Jurkat, Clone E6-1 (cell line): ENCODE measurements at regions not wholly inside any gene's neighbourhood (a gene's known extent, or its start where the extent isn't known, plus 50 kb on each side); places are given as distances from the start of the nearest gene placed in this dataset.
"Not testable (repeated sequence)": the region's sequence is repeated elsewhere in the genome, so short reads cannot be mapped to it uniquely, and the experiment has no call there.

Source experiments
- DNase-seq: peaks from one replicate; pipeline ENCODE4 v3.0.0-alpha.2; 2011; ENCODE audit warnings: low read depth, low spot score
- H3K4me3 ChIP-seq: 2 replicates; pipeline ENCODE4 v1.5.1; 2011; ENCODE audit warnings: mild to moderate bottlenecking, low read length, control low read depth, moderate library complexity

DNA sequence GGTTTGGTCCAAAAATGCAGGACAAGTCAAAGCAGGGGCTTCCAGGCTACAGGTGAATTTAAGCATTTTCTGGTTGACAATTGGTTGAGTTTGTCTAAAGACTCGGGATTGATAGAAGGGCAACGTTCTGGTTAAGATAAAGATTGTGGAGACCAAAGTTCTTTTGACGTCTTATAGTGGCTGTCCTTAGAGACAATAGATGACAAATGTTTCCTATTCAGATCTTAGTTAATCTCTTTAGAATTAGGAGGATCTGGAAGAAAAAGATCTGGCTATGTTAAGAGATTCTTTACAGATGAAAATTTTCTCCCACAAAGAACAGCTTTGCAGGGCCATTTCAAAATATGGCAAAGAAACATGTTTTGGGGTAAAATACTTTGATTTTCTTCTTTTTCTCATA, 157.9 kb downstream of the TTLL2 start:
- not testable (repeated sequence) for DNase-seq

DNA sequence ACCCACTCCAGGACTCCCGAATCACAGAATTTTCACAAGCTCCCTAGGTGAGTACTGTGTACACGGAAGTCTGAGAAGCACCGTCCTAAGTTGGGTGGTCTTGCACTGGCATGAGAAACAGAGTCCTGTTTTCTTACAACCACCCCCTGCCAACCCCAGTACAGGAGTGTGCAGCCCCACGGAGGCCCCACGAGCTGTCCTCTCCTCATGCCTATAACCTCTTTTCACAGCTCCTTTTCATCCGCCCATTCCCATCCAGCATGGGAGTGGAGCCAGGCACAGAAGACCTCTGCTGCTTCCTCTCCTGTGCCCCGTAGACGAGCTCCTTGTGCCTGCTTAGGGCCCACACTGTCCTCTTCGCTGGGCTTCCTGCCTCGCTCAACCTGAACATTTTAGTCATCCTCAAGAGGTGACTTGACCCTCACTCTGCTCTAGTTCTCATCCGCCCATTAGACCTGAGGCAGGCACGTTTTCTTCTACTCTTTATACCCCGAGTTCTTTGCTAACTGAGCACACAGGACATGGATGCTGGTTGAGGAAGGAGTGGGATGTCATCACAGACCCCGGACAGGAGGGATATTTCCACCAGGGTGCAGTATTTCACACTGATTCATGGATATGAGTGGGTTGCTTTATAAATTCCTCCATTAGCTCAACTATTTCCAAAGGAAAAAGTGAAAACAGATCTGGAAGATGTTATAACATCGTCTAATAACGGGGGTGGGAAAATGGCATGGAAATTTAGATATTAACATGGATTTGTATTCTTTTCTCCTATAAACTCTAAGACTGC, 160.5 kb downstream of the TTLL2 start:
- no peak for DNase-seq
- no peak overlapping the region for H3K4me3 ChIP-seq

More for the DNA sequence above, 157.9 kb downstream of the TTLL2 start:
- H3K4me3 ChIP-seq: not testable (repeated sequence)

DNA sequence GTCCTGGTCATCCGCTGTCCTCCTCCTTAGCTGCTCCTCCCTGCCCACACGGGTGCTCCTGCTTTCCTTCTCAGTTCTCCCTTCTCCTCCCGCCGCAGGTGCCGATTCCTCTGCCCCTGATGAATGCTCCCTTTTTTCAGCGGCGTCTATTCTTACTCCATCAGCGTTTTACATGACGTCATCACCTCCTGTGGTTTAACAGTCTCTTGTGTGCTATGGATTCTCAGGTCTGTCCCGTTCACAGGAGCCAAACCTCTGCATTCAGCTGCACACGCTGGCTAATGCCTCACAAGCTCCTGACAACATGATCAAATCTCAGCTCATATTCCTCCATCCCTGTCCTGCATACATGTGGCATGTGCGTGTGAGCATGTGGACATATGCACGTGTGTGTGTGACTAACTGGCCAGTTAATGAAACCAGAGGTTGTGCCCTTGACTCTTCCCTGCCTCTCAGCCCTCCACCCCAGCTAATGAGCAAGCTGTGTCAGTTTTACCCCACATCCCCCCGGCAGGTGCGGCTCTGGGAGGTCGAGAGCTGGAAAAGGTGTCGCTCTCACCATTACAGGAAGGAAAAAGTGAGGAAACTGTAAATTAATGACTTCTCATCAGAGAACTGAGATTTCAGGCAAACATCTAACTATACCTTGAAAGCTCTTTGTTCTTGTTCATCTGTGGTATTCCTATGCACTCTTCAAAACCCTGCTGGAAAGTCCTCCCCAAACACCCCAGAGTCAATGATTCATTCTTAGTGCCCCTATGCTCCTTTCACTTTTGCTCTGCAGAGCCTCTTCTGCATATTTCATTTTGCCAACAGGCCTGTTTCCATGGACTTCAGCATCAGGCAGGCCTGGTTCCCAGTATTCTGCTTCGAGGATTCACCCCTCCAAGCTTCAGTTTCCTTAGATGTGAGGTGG, 163.1 kb downstream of the TTLL2 start:
- no peak overlapping the region for H3K4me3 ChIP-seq
- no peak for DNase-seq

DNA sequence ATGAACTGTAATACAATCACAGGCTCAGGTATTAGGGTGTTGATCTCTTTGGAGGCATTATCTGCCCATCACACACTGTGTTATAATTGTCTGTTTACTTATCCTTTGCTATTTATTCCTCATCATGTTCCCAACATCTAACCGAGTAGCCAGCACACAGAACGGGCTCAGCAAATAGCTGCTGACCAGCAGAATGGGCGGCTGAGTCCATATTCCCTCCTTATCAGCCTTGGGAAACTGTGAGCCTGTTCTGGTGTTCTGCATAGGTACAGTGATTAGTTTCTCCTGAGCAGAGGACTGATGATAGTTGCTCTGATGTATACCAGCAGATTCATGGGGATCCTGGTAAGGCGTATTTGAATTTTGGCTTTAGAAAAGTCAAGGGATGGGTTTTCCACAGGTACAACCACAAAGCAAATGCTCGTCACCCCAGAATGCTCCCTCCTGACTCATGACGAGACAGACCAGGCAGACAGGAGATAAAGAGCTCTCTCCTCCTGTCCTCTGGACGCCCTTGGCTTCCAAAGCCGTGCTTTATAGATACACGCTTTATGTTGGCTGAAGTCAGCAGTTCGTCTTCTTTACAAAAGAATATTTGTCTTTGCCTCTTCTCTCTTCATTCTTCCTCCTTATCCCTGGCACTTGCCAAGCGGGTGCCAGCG, 166.7 kb downstream of the TTLL2 start:
- no peak for DNase-seq
- no peak overlapping the region for H3K4me3 ChIP-seq

DNA sequence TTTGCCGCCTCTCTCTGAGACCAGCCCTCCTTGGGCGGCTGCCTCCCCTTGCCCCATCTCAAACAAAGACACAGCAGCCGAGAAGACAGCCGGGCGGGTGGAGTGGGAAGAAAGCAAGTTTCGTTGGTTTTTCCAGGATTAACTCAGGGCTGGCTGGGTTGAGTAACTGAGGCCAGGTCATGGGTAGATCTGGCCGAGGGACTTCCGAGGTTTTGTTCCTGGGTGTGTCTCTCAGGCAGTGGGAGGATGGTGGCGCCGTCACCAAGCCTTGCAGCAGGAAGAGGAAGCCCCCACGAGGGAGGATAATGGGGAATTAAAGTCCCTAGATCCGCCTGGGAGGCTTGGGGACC, 167.2 kb downstream of the TTLL2 start:
- H3K4me3 ChIP-seq: no peak overlapping the region
- no peak for DNase-seq

DNA sequence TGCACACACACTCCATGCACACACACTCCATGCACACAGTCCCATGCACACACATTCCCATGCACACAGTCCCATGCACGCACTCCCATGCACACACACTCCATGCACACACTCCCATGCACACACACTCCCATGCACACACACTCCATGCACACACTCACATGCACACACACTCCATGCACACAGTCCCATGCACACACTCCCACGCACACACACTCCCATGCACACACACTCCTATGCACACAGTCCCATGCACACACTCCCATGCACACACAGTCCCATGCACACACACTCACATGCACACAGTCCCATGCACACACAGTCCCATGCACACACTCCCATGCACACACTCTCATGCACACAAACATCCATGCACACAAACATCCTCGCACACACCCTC, 168.4 kb downstream of the TTLL2 start:
- no peak for DNase-seq
- no peak overlapping the region for H3K4me3 ChIP-seq

DNA sequence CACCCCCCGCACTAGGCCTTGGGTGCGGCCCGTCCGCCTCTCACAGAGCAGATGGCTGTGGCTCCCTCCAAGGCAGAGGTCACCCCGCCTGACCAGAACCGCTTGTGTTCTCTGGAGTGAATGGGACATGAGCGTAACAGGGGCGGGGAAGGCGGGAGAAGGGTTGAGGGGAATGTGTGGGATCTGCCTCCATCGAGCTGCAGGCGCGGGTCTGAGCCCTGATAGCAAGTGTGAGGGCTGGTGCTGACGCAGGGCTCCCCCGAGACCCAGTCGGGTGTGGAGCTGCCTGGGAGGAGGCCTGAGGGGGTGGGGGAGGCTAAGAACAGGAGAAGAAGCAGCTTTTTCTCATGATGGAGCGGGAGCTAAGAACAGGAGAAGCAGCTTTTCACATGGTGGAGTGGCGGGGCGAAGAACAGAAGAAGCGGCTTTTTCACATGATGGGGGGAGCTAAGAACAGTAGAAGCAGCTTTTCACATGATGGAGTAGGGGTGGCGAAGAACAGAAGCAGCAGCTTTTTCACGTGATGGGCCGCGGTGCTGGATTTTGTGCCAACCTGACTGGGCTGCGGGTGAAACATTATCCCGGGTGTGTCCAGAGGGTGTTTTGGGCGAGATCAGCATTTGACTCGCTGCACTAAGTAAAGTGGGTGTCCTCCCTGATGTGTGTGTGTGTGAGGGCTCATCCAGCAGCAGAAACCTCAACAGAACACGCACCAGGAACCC, 169.3 kb downstream of the TTLL2 start:
- no peak overlapping the region for H3K4me3 ChIP-seq
- no peak for DNase-seq

DNA sequence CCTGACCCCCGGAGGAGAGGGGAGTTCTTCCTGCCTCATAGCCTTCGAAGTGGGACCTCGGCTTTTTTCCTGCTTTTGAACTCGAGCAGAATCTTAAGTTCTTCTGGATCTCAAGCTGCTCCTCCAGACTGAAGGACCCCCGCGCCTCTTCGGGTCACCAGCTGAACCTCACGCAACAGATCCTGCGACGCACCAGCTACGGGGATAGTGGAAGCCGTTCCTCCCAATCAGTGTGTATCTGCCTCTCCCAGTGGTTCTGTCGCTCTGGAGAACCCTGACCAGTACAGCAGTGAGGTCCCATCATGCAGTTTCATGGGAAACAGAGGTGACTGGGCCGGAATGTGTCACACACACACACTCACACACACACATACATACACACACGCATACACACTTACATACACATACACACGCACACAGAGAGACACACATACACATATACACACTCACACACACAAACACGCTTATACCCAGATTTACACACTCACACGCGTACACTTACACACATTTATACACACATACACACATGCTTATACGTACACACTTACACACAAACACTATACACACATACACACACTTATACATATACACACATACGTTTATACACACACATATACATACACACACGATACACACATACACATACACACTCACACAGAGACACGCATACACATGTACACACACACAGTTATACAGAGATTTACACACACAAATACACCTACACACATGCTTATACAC, 170.0 kb downstream of the TTLL2 start:
- no peak for DNase-seq
- H3K4me3 ChIP-seq: no peak overlapping the region

DNA sequence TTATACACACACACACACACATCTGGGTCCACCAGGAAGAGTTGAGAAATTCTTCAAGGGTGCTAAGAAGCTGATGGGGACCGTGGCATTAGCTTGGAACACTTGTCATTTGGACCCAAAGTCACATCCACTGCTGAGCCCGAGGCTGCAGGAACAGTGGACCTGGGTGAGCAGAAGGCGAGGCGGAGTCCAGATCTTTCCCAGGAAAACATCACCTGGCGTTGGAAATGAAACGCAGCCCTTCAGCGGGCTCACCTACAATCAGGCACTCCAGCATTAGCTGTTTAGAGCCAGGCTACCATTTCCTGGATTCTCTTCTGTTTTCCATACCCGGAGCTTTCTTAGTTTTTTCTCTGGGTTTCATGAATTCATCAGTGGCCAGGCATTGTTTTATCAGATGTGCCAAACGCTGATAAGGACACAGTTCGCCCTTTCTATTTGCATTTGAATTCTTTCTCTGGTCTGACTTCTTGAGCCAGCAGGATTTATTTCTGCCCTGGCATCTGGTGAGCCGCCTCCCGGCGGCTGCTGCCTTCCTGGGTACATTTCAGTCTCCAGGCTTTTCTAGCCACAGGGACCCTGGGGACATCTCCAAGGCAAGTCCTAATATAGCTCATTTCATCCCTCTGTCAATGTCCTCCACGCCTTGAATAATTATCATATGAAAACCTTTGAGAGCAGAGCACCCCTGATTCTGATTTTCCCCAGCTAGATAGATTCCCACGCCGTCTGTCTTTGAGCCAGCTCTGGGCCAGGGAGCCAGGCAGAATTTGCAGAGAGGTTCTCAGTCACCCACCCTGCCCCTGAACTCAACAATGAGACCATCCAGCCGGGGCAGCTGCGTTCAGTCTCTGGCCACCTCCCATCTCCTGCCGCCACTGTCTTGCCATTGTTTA, 170.9 kb downstream of the TTLL2 start:
- no peak for DNase-seq
- H3K4me3 ChIP-seq: no peak overlapping the region

DNA sequence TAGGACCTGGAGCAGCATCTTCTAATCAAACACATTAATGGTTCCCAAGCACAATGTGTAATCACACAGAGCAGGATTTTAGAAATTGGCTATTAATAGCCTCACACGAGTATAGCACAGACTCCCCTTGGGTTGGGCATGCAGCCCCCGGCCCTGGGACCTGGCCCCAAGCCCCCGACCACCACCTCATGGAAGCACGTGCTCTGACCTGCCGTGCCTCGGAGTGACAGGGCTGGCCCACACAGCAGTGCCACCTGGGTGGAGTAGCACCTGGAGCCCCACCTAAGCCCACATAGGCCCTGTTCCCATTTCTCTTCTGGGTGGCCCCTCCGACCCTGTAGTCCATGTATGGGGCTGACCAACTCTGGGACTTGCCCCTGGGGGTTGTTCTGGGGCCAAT, 171.8 kb downstream of the TTLL2 start:
- no peak for DNase-seq
- H3K4me3 ChIP-seq: no peak overlapping the region

DNA sequence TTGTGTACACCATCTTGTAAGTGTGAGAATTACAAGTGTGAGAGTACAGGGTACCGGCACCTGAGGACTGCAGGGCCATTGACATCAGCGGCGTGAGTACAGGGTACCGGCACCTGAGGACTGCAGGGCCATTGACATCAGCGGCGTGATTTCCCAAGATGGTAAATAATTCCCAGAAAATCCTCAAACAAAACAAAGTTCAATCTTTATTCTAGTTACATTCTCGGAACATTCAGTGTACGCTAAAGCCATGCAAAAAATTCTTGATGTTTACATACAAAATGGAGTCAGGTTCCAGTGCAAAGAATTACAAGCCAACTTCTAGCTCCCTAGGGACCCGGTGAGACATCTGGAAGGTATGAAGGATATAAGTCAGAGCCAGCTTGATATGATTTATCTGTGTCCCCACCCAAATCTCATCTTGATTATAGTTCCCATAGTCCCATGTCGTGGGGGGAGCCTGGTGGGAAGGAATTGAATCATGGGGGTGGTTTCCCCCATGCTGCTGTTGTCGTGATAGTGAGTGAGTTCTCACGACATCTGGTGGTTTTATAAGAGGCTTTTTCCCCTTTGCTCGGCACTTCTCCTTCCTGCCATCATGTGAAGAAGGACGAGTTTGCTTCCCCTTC, 172.7 kb downstream of the TTLL2 start:
- no peak overlapping the region for H3K4me3 ChIP-seq
- DNase-seq: no peak

DNA sequence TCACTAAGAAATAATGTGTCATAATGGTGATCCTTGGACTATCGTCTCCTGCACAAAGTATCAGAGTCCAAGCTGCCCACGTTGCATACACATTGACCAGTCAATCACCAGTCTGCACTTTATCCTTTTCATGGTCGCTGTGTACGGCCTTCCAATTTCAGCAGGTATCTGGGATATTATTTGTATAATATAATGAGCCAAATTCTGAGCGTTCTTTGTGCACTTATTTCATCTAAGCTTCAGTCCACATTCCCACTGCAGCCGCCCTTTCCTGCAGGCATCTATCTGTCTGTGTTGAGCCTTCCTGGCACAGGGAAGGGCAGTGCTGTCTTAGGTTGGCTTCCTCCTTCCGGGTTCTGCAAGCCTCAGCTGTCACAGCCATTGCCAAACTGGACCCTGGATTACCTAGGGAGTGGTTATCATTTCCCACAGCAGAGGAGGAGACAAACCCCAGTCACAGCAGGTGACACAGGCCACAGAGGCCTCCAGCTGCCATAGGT, 174.3 kb downstream of the TTLL2 start:
- no peak for DNase-seq

DNA sequence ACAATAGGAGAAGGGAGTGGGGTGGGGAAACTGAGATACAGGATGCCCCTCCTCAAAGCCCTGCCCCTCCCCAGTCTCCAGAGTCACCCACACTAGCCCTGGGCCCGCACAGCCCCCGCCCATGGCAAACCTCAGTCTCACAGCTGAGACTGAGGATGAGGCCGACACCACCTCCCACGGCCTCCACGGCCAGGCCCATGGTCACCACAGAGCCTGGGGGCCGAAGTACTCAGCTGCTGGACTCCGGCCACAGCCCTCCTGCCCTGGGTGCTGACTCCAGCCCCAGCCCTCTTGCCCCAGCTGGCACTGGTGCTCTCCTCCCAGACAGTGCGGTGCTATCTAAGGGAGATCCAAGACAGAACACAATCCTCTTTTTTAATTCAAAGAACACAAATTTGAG, 176.1 kb downstream of the TTLL2 start:
- no peak overlapping the region for H3K4me3 ChIP-seq
- no peak for DNase-seq

More for the DNA sequence above, 174.3 kb downstream of the TTLL2 start:
- no peak overlapping the region for H3K4me3 ChIP-seq

DNA sequence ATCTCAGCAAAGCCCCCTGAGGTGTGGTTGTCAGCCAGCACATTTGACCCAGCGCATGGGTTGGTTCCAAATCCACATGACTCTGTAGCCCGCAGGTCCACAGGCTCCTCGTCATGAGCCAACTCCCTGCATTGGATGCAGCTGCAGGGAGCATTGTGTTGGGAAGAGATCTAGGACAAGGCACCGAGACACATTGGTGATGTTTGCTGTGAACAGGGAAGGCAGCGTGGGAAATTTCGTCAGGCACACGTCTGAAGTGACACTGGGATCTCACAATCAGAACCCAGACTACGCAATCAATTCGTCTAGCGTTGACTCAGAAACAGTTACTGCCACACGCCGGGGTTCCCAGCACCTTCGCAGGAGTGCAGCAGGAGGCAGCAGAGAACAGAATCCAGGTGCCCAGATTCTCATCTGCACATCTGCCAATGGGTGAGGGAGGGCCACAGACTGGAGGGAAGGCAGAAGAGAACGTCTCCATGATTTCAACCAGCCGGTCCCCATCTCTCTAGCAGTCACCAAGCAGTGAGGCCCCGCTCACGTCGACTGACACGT, 177.0 kb downstream of the TTLL2 start:
- no peak for DNase-seq

DNA sequence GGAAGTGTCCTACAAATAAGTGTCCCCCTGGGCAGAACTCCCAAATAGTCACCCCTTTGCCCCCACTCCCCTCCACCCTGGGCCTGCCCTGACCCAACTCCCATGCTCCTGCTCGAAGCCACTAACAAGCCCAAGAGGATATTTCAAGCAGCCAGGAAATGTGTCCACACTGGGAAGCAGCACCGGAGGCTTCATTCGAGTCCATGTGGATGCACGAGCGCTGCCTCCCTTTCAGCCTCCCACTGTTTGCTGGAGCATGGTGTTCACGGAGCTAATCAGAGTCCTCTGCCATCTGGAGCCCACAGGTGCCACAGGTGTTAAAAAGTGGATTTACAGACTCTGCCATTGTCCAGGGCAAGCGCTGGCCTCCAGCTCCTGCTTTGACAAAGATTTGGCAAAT, 177.6 kb downstream of the TTLL2 start:
- no peak for DNase-seq
- H3K4me3 ChIP-seq: no peak overlapping the region

More for the DNA sequence above, 177.0 kb downstream of the TTLL2 start:
- H3K4me3 ChIP-seq: no peak overlapping the region

DNA sequence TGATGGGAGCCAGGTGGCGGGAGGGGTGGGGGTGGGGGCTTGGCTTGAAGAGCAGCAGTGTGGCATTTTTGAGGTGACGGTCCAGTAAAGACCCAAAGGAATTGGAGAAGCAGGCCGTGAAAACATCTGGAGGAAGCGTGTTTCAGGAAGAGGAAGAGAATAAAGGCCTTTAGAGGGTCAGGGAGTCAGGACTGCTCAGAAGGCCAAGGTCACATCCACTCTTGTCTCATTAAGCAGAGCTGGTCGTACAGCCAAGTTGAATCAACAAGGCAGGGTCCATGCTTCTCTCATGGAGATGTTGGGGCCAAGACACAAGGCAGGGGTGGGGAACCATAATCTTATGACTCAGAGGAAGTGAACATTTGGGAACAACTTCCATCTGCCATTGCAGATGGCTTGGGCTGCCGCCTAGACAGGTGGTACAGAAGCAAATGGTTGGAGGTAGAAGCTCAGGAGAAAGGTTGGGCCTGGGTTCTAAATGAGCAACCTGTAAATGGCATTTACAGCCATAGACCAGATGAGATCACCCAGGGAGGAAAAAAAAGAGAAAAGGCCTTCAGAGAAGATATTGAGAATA, 179.6 kb downstream of the TTLL2 start:
- H3K4me3 ChIP-seq: no peak overlapping the region
- DNase-seq: no peak
